HG03108 (cell line): ENCODE measurements at regions not wholly inside any gene's neighbourhood (a gene's known extent, or its start where the extent isn't known, plus 50 kb on each side); places are given as distances from the start of the nearest gene placed in this dataset.

Experiments used
- ATAC-seq: cut with Tn5 transposase; IDR thresholded peaks from one replicate; pipeline ENCODE4 v1.9.1; 2021; ENCODE audit warnings: moderate library complexity; ENCODE audit not compliant: unreplicated experiment

- peak; percentile 73 for ATAC-seq
Observed at GRCh38 chr7:50166997-50167965, 74.2 kb upstream of the ZPBP start.

GRCh38 chr7:50164559-50165170, 71.6 kb upstream of the ZPBP start:
- ATAC-seq: no peak

GRCh38 chr7:50160206-50160605, 67.2 kb upstream of the ZPBP start:
- no peak for ATAC-seq

- ATAC-seq: no peak
Observed at GRCh38 chr7:50159154-50159553, 66.1 kb upstream of the ZPBP start.

GRCh38 chr7:50156706-50157105, 63.7 kb upstream of the ZPBP start:
- ATAC-seq: no peak

- ATAC-seq: no peak
Observed at GRCh38 chr7:50156163-50156562, 63.1 kb upstream of the ZPBP start.

GRCh38 chr7:50155755-50156154, 62.7 kb upstream of the ZPBP start:
- ATAC-seq: no peak

GRCh38 chr7:50153995-50154394, 60.9 kb upstream of the ZPBP start:
- no peak for ATAC-seq

GRCh38 chr7:50153148-50153547, 60.1 kb upstream of the ZPBP start:
- ATAC-seq: no peak

- no peak for ATAC-seq
Observed at GRCh38 chr7:50152486-50152885, 59.4 kb upstream of the ZPBP start.

GRCh38 chr7:50151661-50152060, 58.6 kb upstream of the ZPBP start:
- no peak for ATAC-seq

- no peak for ATAC-seq
Observed at GRCh38 chr7:50151001-50151400, 58.0 kb upstream of the ZPBP start.

- ATAC-seq: no peak
Observed at GRCh38 chr7:50149369-50149768, 56.3 kb upstream of the ZPBP start.

- ATAC-seq: peak; percentile 40
Observed at GRCh38 chr7:50147951-50148808, 55.1 kb upstream of the ZPBP start.

GRCh38 chr7:50146692-50147091, 53.6 kb upstream of the ZPBP start:
- ATAC-seq: no peak

- no peak for ATAC-seq
Observed at GRCh38 chr7:50145801-50146338, 52.8 kb upstream of the ZPBP start.

- ATAC-seq: no peak
Observed at GRCh38 chr7:50145226-50145625, 52.2 kb upstream of the ZPBP start.
